ENCODE measurements at regions not wholly inside any gene's neighbourhood (a gene's known extent, or its start where the extent isn't known, plus 50 kb on each side); places are given as distances from the start of the nearest gene placed in this dataset.

DNA sequence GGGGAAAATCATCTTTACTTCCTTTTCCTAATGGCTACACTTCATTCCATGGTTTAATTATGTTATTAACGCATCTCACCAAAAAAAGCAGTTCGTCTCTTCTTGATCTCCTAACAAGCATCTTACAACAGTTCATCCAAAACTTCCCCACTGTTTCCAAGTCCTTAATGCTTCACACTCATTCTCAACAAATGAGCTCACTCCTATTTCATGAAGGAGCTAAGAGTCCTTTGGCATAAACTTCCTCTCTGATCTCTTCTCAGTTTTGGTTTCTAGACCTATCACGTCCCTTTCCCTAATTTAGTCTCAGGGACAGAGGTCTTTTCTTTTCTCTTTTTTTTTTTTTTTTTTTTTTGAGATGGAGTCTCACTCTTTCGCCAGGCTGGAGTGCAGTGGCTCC lies 205.9 kb upstream of the SLC39A10 start:
- TF ChIP-seq CTCF (IDR thresholded peaks at IDR 0.05) (no peak), EP300 (IDR thresholded peaks at IDR 0.05) (no peak), POLR2A (IDR thresholded peaks at IDR 0.05) (no peak)

All from sigmoid colon (tissue), 4 donors.